Activated CD8-positive, alpha-beta T cell treated with anti-CD3 and anti-CD28 coated beads, Interleukin-2, amount 10 ng/mL, durations not matched to agents 7 days and 5 days (primary cell): ENCODE measurements at regions not wholly inside any gene's neighbourhood (a gene's known extent, or its start where the extent isn't known, plus 50 kb on each side); places are given as distances from the start of the nearest gene placed in this dataset.

Source experiments
- ATAC-seq: fragments of 150-1000 bp; cut with Tn5 transposase; one replicate; pipeline ENCODE4 v1.10.0; 2021; ENCODE audit warnings: moderate library complexity
- CTCF ChIA-PET: fragments of 350-600 bp; sonication (Branson Sonifier 250); formaldehyde crosslinking; loops from one replicate; lab custom pipeline; 2021; ENCODE audit warnings: antibody characterized with exemption; lab: Charles Lee
- POLR2A ChIA-PET: fragments of 350-600 bp; sonication (Branson Sonifier 250); formaldehyde crosslinking; loops from one replicate; lab custom pipeline; 2021; ENCODE audit warnings: antibody characterized with exemption; lab: Charles Lee
- DNase-seq: peaks from one replicate; pipeline ENCODE4 v3.0.0-alpha.2; 2020
- H3K27ac Mint-ChIP-seq: one replicate; pipeline ENCODE4 v1.8.0; 2021; ENCODE audit warnings: mild to moderate bottlenecking, mixed read lengths
- H3K27me3 Mint-ChIP-seq: one replicate; pipeline ENCODE4 v1.8.0; 2021; ENCODE audit warnings: low read depth, mixed read lengths
- H3K36me3 Mint-ChIP-seq: one replicate; pipeline ENCODE4 v1.8.0; 2021; ENCODE audit warnings: low read depth, mixed read lengths
- H3K4me1 Mint-ChIP-seq: one replicate; pipeline ENCODE4 v1.8.0; 2021; ENCODE audit warnings: low read depth, mixed read lengths
- H3K4me3 Mint-ChIP-seq: one replicate; pipeline ENCODE4 v1.8.0; 2021; ENCODE audit warnings: mild to moderate bottlenecking, mixed read lengths
- H3K9me3 Mint-ChIP-seq: one replicate; pipeline ENCODE4 v1.8.0; 2022; ENCODE audit warnings: mixed read lengths; ENCODE audit not compliant: insufficient read depth

- ChIA-PET POLR2A (no interaction called here), CTCF (no interaction called here)
- Mint-ChIP-seq H3K4me1 (peaks cover 29% of the 10 kb centered on the region), H3K4me3 (no peak overlapping the region), H3K9me3 (peaks cover 12% of the 10 kb centered on the region), H3K27ac (no peak overlapping the region), H3K36me3 (peaks cover 20% of the 10 kb centered on the region), H3K27me3 (no peaks in the 10 kb centered on the region)
- no peak for ATAC-seq
- DNase-seq: no peak
Observed at GRCh38 chr2:171241771-171242170, 81.1 kb upstream of the TLK1 start.

- ChIA-PET CTCF (no interaction called here), POLR2A (no interaction called here)
Observed at GRCh38 chr2:171238946-171239345, 78.3 kb upstream of the TLK1 start.

GRCh38 chr2:171237751-171238505, 77.2 kb upstream of the TLK1 start:
- Mint-ChIP-seq H3K4me3 (no peak overlapping the region), H3K27me3 (peaks cover 12% of the 10 kb centered on the region), H3K36me3 (peaks cover 2% of the 10 kb centered on the region), H3K4me1 (peaks cover 14% of the 10 kb centered on the region), H3K27ac (peak overlapping the region; percentile 9), H3K9me3 (no peaks in the 10 kb centered on the region)
- ChIA-PET POLR2A (interaction anchor here (0.6 kb wide), 1 partner anchor 81 kb away, joined by 3 read pairs; no protein-coding TSS in a partner anchor), CTCF (no interaction called here)
- DNase-seq: no peak
- ATAC-seq: no peak

More at GRCh38 chr2:171238946-171239345, 78.3 kb upstream of the TLK1 start:
- no peak for DNase-seq
- no peaks in the 10 kb centered on the region for H3K9me3 Mint-ChIP-seq
- peaks cover 14% of the 10 kb centered on the region for H3K4me1 Mint-ChIP-seq
- ATAC-seq: no peak
- peaks cover 6% of the 10 kb centered on the region for H3K27me3 Mint-ChIP-seq
- peaks cover 2% of the 10 kb centered on the region for H3K36me3 Mint-ChIP-seq
- H3K27ac Mint-ChIP-seq: no peak overlapping the region
- H3K4me3 Mint-ChIP-seq: no peak overlapping the region

GRCh38 chr2:171235262-171235881, 74.7 kb upstream of the TLK1 start:
- peaks cover 2% of the 10 kb centered on the region for H3K36me3 Mint-ChIP-seq
- peaks cover 16% of the 10 kb centered on the region for H3K27me3 Mint-ChIP-seq
- H3K4me3 Mint-ChIP-seq: no peak overlapping the region
- ChIA-PET POLR2A (no interaction called here), CTCF (no interaction called here)
- ATAC-seq (no peak), DNase-seq (no peak)
- H3K9me3 Mint-ChIP-seq: no peaks in the 10 kb centered on the region
- H3K27ac Mint-ChIP-seq: no peak overlapping the region
- peaks cover 14% of the 10 kb centered on the region for H3K4me1 Mint-ChIP-seq

GRCh38 chr2:171230176-171230575, 69.5 kb upstream of the TLK1 start:
- Mint-ChIP-seq H3K4me1 (no peaks in the 10 kb centered on the region), H3K27ac (no peak overlapping the region), H3K9me3 (no peaks in the 10 kb centered on the region), H3K27me3 (peaks cover 11% of the 10 kb centered on the region), H3K4me3 (no peak overlapping the region), H3K36me3 (no peaks in the 10 kb centered on the region)
- CTCF ChIA-PET: interaction anchor here (1.9 kb wide), 1 partner anchor 9 kb away, joined by 5 read pairs; no protein-coding TSS in a partner anchor
- DNase-seq: no peak
- POLR2A ChIA-PET: no interaction called here
- ATAC-seq: no peak

- Mint-ChIP-seq H3K36me3 (no peaks in the 10 kb centered on the region), H3K27ac (no peak overlapping the region), H3K9me3 (no peaks in the 10 kb centered on the region), H3K4me3 (no peak overlapping the region), H3K27me3 (peaks cover 10% of the 10 kb centered on the region), H3K4me1 (no peaks in the 10 kb centered on the region)
- CTCF ChIA-PET: interaction anchor here (1.1 kb wide), 1 partner anchor 142 kb away, joined by 3 read pairs; no protein-coding TSS in a partner anchor
- ATAC-seq (no peak), DNase-seq (no peak)
- POLR2A ChIA-PET: no interaction called here
Observed at GRCh38 chr2:171228826-171229225, 68.1 kb upstream of the TLK1 start.

- POLR2A ChIA-PET: no interaction called here
- H3K4me1 Mint-ChIP-seq: no peaks in the 10 kb centered on the region
- CTCF ChIA-PET: interaction anchor here (1.7 kb wide), 1 partner anchor 254 kb away, joined by 3 read pairs; no protein-coding TSS in a partner anchor
- no peak overlapping the region for H3K27ac Mint-ChIP-seq
- no peaks in the 10 kb centered on the region for H3K36me3 Mint-ChIP-seq
- H3K9me3 Mint-ChIP-seq: no peaks in the 10 kb centered on the region
- H3K4me3 Mint-ChIP-seq: no peak overlapping the region
- DNase-seq (no peak), ATAC-seq (no peak)
- H3K27me3 Mint-ChIP-seq: peaks cover 3% of the 10 kb centered on the region
Observed at GRCh38 chr2:171227066-171227782, 66.5 kb upstream of the TLK1 start.

GRCh38 chr2:171226461-171226860, 65.8 kb upstream of the TLK1 start:
- no peak overlapping the region for H3K27ac Mint-ChIP-seq
- ChIA-PET CTCF (interaction anchor here (1.7 kb wide), 1 partner anchor 253 kb away, joined by 3 read pairs; no protein-coding TSS in a partner anchor), POLR2A (no interaction called here)
- H3K27me3 Mint-ChIP-seq: peaks cover 3% of the 10 kb centered on the region
- H3K9me3 Mint-ChIP-seq: no peaks in the 10 kb centered on the region
- H3K4me1 Mint-ChIP-seq: no peaks in the 10 kb centered on the region
- DNase-seq (no peak), ATAC-seq (no peak)
- H3K36me3 Mint-ChIP-seq: no peaks in the 10 kb centered on the region
- no peak overlapping the region for H3K4me3 Mint-ChIP-seq

GRCh38 chr2:171225989-171226388, 65.3 kb upstream of the TLK1 start:
- POLR2A ChIA-PET: interaction anchor here (0.6 kb wide), 1 partner anchor 9 kb away, joined by 3 read pairs; no protein-coding TSS in a partner anchor
- Mint-ChIP-seq H3K27ac (no peak overlapping the region), H3K27me3 (no peaks in the 10 kb centered on the region), H3K4me1 (no peaks in the 10 kb centered on the region), H3K36me3 (no peaks in the 10 kb centered on the region), H3K4me3 (no peak overlapping the region), H3K9me3 (no peaks in the 10 kb centered on the region)
- DNase-seq (no peak), ATAC-seq (no peak)
- CTCF ChIA-PET: interaction anchor here (1.7 kb wide), 1 partner anchor 253 kb away, joined by 3 read pairs; no protein-coding TSS in a partner anchor

GRCh38 chr2:171225302-171225980, 64.7 kb upstream of the TLK1 start:
- CTCF ChIA-PET: no interaction called here
- DNase-seq: no peak
- H3K4me3 Mint-ChIP-seq: no peak overlapping the region
- no peaks in the 10 kb centered on the region for H3K9me3 Mint-ChIP-seq
- no peak overlapping the region for H3K27ac Mint-ChIP-seq
- POLR2A ChIA-PET: interaction anchor here (0.6 kb wide), 1 partner anchor 9 kb away, joined by 3 read pairs; no protein-coding TSS in a partner anchor
- no peaks in the 10 kb centered on the region for H3K27me3 Mint-ChIP-seq
- ATAC-seq: no peak
- no peaks in the 10 kb centered on the region for H3K4me1 Mint-ChIP-seq
- no peaks in the 10 kb centered on the region for H3K36me3 Mint-ChIP-seq

- ATAC-seq (no peak), DNase-seq (no peak)
- Mint-ChIP-seq H3K27me3 (no peaks in the 10 kb centered on the region), H3K36me3 (peaks cover 4% of the 10 kb centered on the region), H3K4me3 (no peak overlapping the region), H3K4me1 (peaks cover 6% of the 10 kb centered on the region), H3K9me3 (peaks cover 10% of the 10 kb centered on the region), H3K27ac (no peak overlapping the region)
- ChIA-PET CTCF (no interaction called here), POLR2A (no interaction called here)
Observed at GRCh38 chr2:171217330-171217729, 56.6 kb upstream of the TLK1 start.
